ENCODE measurements at regions not wholly inside any gene's neighbourhood (a gene's known extent, or its start where the extent isn't known, plus 50 kb on each side); places are given as distances from the start of the nearest gene placed in this dataset.
"Not testable (repeated sequence)": the region's sequence is repeated elsewhere in the genome, so short reads cannot be mapped to it uniquely, and the experiment has no call there.

GRCh38 chr20:2203436-2203835 is 92.4 kb upstream of the TGM3 start:
- no peak for DNase-seq

GRCh38 chr20:2204021-2204420 is 91.8 kb upstream of the TGM3 start:
- DNase-seq, result no peak

- peak; percentile 17 for DNase-seq
These were observed 88.6 kb upstream of the TGM3 start for GRCh38 chr20:2206957-2207769.

GRCh38 chr20:2207770-2208097 is 88.1 kb upstream of the TGM3 start:
- no peak for DNase-seq

GRCh38 chr20:2208897-2209296 is 86.9 kb upstream of the TGM3 start:
- no peak for DNase-seq

GRCh38 chr20:2210646-2211552 is 84.9 kb upstream of the TGM3 start:
- DNase-seq, result no peak

GRCh38 chr20:2212456-2213015 is 83.3 kb upstream of the TGM3 start:
- DNase-seq, result no peak

- DNase-seq, result no peak
These were observed 82.4 kb upstream of the TGM3 start for GRCh38 chr20:2213401-2213800.

- no peak for DNase-seq
These were observed 77.8 kb upstream of the TGM3 start for GRCh38 chr20:2217857-2218539.

GRCh38 chr20:2219481-2220006 is 76.3 kb upstream of the TGM3 start:
- DNase-seq, result no peak

- DNase-seq, result no peak
These were observed 75.5 kb upstream of the TGM3 start for GRCh38 chr20:2220298-2220697.

GRCh38 chr20:2221921-2222320 is 73.9 kb upstream of the TGM3 start:
- DNase-seq, result no peak

- no peak for DNase-seq
These were observed 72.0 kb upstream of the TGM3 start for GRCh38 chr20:2223558-2224367.

- DNase-seq, result no peak
These were observed 71.5 kb upstream of the TGM3 start for GRCh38 chr20:2224368-2224639.

GRCh38 chr20:2227285-2227684 is 68.5 kb upstream of the TGM3 start:
- not testable (repeated sequence) for DNase-seq

- DNase-seq, result no peak
These were observed 67.9 kb upstream of the TGM3 start for GRCh38 chr20:2227861-2228260.

GRCh38 chr20:2228926-2229325 is 66.9 kb upstream of the TGM3 start:
- no peak for DNase-seq

GRCh38 chr20:2230726-2231488 is 64.9 kb upstream of the TGM3 start:
- DNase-seq, result no peak

- peak; percentile 69 for DNase-seq
These were observed 64.1 kb upstream of the TGM3 start for GRCh38 chr20:2231701-2232100.

GRCh38 chr20:2234598-2235191 is 61.1 kb upstream of the TGM3 start:
- peak; percentile 9 for DNase-seq

GRCh38 chr20:2236256-2236655 is 59.5 kb upstream of the TGM3 start:
- peak; percentile 4 for DNase-seq
